ENCODE measurements at regions not wholly inside any gene's neighbourhood (a gene's known extent, or its start where the extent isn't known, plus 50 kb on each side); places are given as distances from the start of the nearest gene placed in this dataset.

DNA sequence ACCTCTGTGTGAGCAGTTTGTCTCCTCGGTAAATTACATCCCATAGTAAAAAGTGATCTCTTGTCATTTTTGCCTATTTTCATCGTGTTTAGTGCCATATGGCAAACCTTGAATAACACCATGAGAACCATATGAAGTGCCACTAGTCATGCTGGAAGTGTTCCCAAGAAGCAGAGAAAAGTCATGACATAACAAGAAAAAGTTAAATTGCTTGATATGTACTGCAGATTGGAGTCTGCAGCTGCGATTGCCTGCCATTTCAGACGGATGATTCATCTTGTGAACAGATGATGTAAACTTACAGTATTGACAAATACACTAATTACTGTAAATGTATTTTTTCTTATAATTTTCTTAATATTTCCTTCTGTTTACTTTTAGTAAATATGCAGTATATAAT, 846.7 kb downstream of the BCL11A start:
- Histone ChIP-seq H3K9me3 (no peaks in the 10 kb centered on the region), H3K27me3 (no peaks in the 10 kb centered on the region), H3K36me3 (no peaks in the 10 kb centered on the region), H3K4me1 (no peaks in the 10 kb centered on the region), H3K4me3 (no peak overlapping the region), H3K27ac (no peak overlapping the region)
- DNase-seq = no peak
- TF ChIP-seq, protein P1, sequence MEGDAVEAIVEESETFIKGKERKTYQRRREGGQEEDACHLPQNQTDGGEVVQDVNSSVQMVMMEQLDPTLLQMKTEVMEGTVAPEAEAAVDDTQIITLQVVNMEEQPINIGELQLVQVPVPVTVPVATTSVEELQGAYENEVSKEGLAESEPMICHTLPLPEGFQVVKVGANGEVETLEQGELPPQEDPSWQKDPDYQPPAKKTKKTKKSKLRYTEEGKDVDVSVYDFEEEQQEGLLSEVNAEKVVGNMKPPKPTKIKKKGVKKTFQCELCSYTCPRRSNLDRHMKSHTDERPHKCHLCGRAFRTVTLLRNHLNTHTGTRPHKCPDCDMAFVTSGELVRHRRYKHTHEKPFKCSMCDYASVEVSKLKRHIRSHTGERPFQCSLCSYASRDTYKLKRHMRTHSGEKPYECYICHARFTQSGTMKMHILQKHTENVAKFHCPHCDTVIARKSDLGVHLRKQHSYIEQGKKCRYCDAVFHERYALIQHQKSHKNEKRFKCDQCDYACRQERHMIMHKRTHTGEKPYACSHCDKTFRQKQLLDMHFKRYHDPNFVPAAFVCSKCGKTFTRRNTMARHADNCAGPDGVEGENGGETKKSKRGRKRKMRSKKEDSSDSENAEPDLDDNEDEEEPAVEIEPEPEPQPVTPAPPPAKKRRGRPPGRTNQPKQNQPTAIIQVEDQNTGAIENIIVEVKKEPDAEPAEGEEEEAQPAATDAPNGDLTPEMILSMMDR (IDR thresholded peaks at IDR 0.05) = no peak
- no peak for TF ChIP-seq POLR2A (IDR thresholded peaks at IDR 0.05)
- intact Hi-C loops (cut with DNase I; ENCODE audit: low total_unique reads) = no loop called here

- H3K4me1 ChIP-seq = no peaks in the 10 kb centered on the region
- no peak for TF ChIP-seq POLR2A (IDR thresholded peaks at IDR 0.05)
- TF ChIP-seq, protein P1 (IDR thresholded peaks at IDR 0.05) = no peak
- H3K27ac ChIP-seq = no peak overlapping the region
- no peaks in the 10 kb centered on the region for H3K9me3 ChIP-seq
- no peaks in the 10 kb centered on the region for H3K27me3 ChIP-seq
- no peak for DNase-seq
- H3K4me3 ChIP-seq = no peak overlapping the region
- intact Hi-C loops (cut with DNase I; ENCODE audit: low total_unique reads) = no loop called here
- H3K36me3 ChIP-seq = no peaks in the 10 kb centered on the region
These were observed 849.7 kb downstream of the BCL11A start for GRCh38 chr2:59703796-59704195.

DNA sequence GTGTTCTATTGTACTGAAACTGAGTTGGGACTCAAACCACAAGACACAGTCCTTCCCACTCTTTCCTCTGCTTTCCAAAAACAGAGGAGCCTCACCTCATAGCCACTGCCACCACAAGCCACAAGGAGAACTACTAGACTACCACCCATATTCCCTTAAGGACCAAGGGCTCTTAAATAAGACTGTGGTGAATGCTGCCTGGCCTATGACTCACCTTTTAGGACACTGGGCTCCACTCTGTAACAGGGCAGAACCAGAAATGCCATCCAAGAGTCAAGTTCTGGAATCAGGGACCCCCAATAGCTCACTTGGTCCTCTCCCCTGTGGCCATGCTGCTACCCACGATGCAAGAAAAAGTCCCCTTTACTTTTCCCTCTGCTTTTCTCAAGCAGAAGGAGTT, 851.4 kb downstream of the BCL11A start:
- Histone ChIP-seq H3K4me3 (no peak overlapping the region), H3K27ac (no peak overlapping the region), H3K9me3 (no peaks in the 10 kb centered on the region), H3K36me3 (no peaks in the 10 kb centered on the region), H3K27me3 (no peaks in the 10 kb centered on the region), H3K4me1 (no peaks in the 10 kb centered on the region)
- no peak for DNase-seq
- intact Hi-C loops (cut with DNase I; ENCODE audit: low total_unique reads) = no loop called here
- no peak for TF ChIP-seq POLR2A (IDR thresholded peaks at IDR 0.05)
- TF ChIP-seq, protein P1 (IDR thresholded peaks at IDR 0.05) = no peak

DNA sequence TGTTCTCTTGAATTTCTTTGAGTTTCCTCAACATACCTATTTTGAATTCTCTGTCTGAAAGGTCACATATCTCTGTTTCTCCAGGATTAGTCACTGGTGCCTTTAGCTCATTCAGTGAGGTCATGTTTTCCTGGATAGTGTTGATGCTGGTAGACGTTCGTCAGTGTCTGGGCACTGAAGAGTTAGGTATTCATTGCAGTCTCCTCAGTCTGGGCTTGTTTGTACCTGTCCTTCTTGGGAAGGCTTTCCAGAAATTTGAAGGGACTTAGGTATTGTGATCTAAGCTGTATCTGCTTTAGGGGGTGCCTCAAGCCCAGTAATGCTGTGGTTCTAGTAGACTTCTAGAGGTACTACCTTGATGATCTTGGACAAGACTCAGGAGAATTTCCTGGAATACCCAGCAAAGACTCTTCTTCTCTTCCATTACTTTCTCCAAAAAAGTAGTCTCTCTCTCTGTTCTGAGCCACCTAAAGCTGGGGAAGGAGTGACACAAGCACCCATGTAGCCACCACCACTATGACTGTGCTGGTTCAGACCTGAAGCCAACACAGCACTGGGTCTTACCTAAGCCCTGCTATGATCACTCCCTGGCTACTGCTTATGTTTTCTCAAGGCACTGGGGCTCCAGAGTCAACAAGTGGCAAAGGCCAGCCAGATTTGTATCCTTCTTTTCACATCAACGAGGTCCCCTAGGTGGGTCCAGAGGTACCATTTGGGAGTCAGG, 852.0 kb downstream of the BCL11A start:
- Histone ChIP-seq H3K4me1 (no peaks in the 10 kb centered on the region), H3K27me3 (no peaks in the 10 kb centered on the region), H3K9me3 (no peaks in the 10 kb centered on the region), H3K27ac (no peak overlapping the region), H3K36me3 (no peaks in the 10 kb centered on the region), H3K4me3 (no peak overlapping the region)
- intact Hi-C loops (cut with DNase I; ENCODE audit: low total_unique reads) = no loop called here
- DNase-seq = no peak
- TF ChIP-seq, protein P1 (IDR thresholded peaks at IDR 0.05) = no peak
- no peak for TF ChIP-seq POLR2A (IDR thresholded peaks at IDR 0.05)

GRCh38 chr2:59694176-59694575, 859.3 kb downstream of the BCL11A start:
- Histone ChIP-seq H3K4me3 (no peak overlapping the region), H3K27ac (no peak overlapping the region), H3K27me3 (no peaks in the 10 kb centered on the region), H3K9me3 (no peaks in the 10 kb centered on the region), H3K36me3 (no peaks in the 10 kb centered on the region), H3K4me1 (no peaks in the 10 kb centered on the region)
- no peak for DNase-seq
- TF ChIP-seq, protein P1 (IDR thresholded peaks at IDR 0.05) = no peak
- TF ChIP-seq POLR2A (IDR thresholded peaks at IDR 0.05) = no peak
- intact Hi-C loops (cut with DNase I; ENCODE audit: low total_unique reads) = no loop called here
